ENCODE measurements at regions not wholly inside any gene's neighbourhood (a gene's known extent, or its start where the extent isn't known, plus 50 kb on each side); places are given as distances from the start of the nearest gene placed in this dataset.

- no peaks in the 10 kb centered on the region for H4K20me1 ChIP-seq (ENCODE audit: insufficient read depth, low read length)
- no peak overlapping the region for H2BK20ac ChIP-seq (ENCODE audit: low read depth, low read length)
- DNase-seq (no peak), ATAC-seq (ENCODE audit: low read depth) (no peak)
- no peaks in the 10 kb centered on the region for H3K79me1 ChIP-seq (ENCODE audit: low read depth in 1 of 2, low read length in 2 of 2)
- in situ Hi-C loops (cut with MboI; ENCODE audit: low sequenced_read_pairs), result no loop called here
- no peak overlapping the region for H3K4me2 ChIP-seq (ENCODE audit: low read depth, low read length)
- H3K4me3 ChIP-seq (ENCODE audit: insufficient read depth, low read depth, low read length), result no peak overlapping the region
- no peak overlapping the region for H2BK15ac ChIP-seq (ENCODE audit: low read depth, low read length)
- no TSS peak for BruUV-seq (replicated peaks)
- H2BK120ac ChIP-seq (ENCODE audit: low read depth, low read length), result no peak overlapping the region
- H2AFZ ChIP-seq (replicated peaks; ENCODE audit: low read length, poor library complexity), result no peak overlapping the region
- H3K4ac ChIP-seq (ENCODE audit: low read depth, low read length), result no peak overlapping the region
- H4K91ac ChIP-seq (ENCODE audit: insufficient read depth, low read depth, low read length), result no peak overlapping the region
- H3K23ac ChIP-seq (ENCODE audit: low read depth, low read length), result no peak overlapping the region
- no peak overlapping the region for H3K14ac ChIP-seq (replicated peaks; ENCODE audit: low read depth, low read length)
- no peak overlapping the region for H3K27ac ChIP-seq (ENCODE audit: insufficient read depth, low read length)
- no peaks in the 10 kb centered on the region for H3K36me3 ChIP-seq (ENCODE audit: control insufficient read depth, insufficient read depth, low read length)
- no peak overlapping the region for H2AK5ac ChIP-seq (ENCODE audit: low read depth, low read length)
- CTCF ChIA-PET, result interaction anchor here (2.4 kb wide), 1 partner anchor 13 kb away, joined by 7 read pairs; no protein-coding TSS in a partner anchor
- no peak overlapping the region for H3K18ac ChIP-seq (ENCODE audit: low read depth, low read length)
- no CpG with 5 or more reads among the region's 3 CpGs for WGBS, 2 experiments (ENCODE audit: extremely low coverage in 2 of 2, insufficient read length in 1 of 2)
- H3K9ac ChIP-seq (ENCODE audit: low read depth, low read length), result no peak overlapping the region
- H4K5ac ChIP-seq (ENCODE audit: low read depth, low read length), result no peak overlapping the region
- no peak overlapping the region for H2AK9ac ChIP-seq (replicated peaks; ENCODE audit: low read depth, low read length, poor library complexity)
- no peak overlapping the region for H3K56ac ChIP-seq (ENCODE audit: extremely low read depth, insufficient read depth, low read length)
- H3K9me1 ChIP-seq (ENCODE audit: insufficient read depth, low read length), result no peaks in the 10 kb centered on the region
- no peak overlapping the region for H4K8ac ChIP-seq (ENCODE audit: low read depth in 2 of 2, low read length in 2 of 2)
- H3K27me3 ChIP-seq (ENCODE audit: control insufficient read depth, insufficient read depth, low read length), result no peaks in the 10 kb centered on the region; the same call in 1 of the 2 replicates
- dilution Hi-C loops (cut with HindIII; ENCODE audit: low sequenced_read_pairs, unreplicated experiment), result no loop called here
- POLR2A ChIA-PET (ENCODE audit: unreplicated experiment), result no interaction called here
- TF ChIP-seq BHLHE40 (IDR thresholded peaks at IDR 0.05; ENCODE audit: low read depth, low read length) (no peak), NFE2L2 (IDR thresholded peaks at IDR 0.05; ENCODE audit: low read depth, low read length) (no peak), CTCF (conservative IDR thresholded peaks at IDR 0.05; ENCODE audit: low read depth, low read length) (no peak), MAZ (IDR thresholded peaks at IDR 0.05; ENCODE audit: borderline replicate concordance, low read depth, low read length) (no peak), POLR2A (IDR thresholded peaks at IDR 0.05; ENCODE audit: low read depth, low read length) (no peak), RAD21 (IDR thresholded peaks at IDR 0.05; ENCODE audit: low read length) (no peak), MXI1 (IDR thresholded peaks at IDR 0.05; ENCODE audit: borderline replicate concordance, low read depth, low read length) (no peak), RFX5 (IDR thresholded peaks at IDR 0.05; ENCODE audit: low read depth, low read length) (no peak), RCOR1 (IDR thresholded peaks at IDR 0.05; ENCODE audit: insufficient replicate concordance, low read length) (no peak), SMC3 (IDR thresholded peaks at IDR 0.05; ENCODE audit: low read depth, low read length) (no peak), CHD1 (IDR thresholded peaks at IDR 0.05; ENCODE audit: low read depth, low read length) (no peak), FOS (IDR thresholded peaks at IDR 0.05; ENCODE audit: low read depth, low read length) (no peak), MAFK (IDR thresholded peaks at IDR 0.05; ENCODE audit: low read depth, low read length) (no peak)
- TF ChIP-seq, protein P1, sequence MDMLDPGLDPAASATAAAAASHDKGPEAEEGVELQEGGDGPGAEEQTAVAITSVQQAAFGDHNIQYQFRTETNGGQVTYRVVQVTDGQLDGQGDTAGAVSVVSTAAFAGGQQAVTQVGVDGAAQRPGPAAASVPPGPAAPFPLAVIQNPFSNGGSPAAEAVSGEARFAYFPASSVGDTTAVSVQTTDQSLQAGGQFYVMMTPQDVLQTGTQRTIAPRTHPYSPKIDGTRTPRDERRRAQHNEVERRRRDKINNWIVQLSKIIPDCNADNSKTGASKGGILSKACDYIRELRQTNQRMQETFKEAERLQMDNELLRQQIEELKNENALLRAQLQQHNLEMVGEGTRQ (IDR thresholded peaks at IDR 0.05; ENCODE audit: low read depth, low read length), result no peak
- peaks cover 2% of the 10 kb centered on the region; the same call in 1 of the 2 replicates for H3K4me1 ChIP-seq (ENCODE audit: control insufficient read depth, insufficient read depth, low read length)
- no peaks in the 10 kb centered on the region for H3K9me3 ChIP-seq (ENCODE audit: control insufficient read depth, insufficient read depth, low read length)
- no peak overlapping the region for H2BK5ac ChIP-seq (ENCODE audit: low read depth, low read length, poor library complexity, severe bottlenecking)
- intact Hi-C loops (cut with micrococcal nuclease), result no loop called here
These were observed 209.8 kb upstream of the RHOBTB1 start for GRCh38 chr10:61153771-61154170.
